Progenitor cell of endocrine pancreas (in vitro differentiated cells): ENCODE measurements at regions not wholly inside any gene's neighbourhood (a gene's known extent, or its start where the extent isn't known, plus 50 kb on each side); places are given as distances from the start of the nearest gene placed in this dataset.

ENCODE experiments used
- DNase-seq: peaks from one replicate; pipeline ENCODE4 v3.0.0; 2021; ENCODE audit warnings: low spot score; ENCODE audit not compliant: unreplicated experiment
- H3K27ac Mint-ChIP-seq: 2 replicates; pipeline ENCODE4 v1.8.0; 2021; ENCODE audit warnings: mild to moderate bottlenecking, moderate library complexity, mixed read lengths
- H3K27me3 Mint-ChIP-seq: 2 replicates; pipeline ENCODE4 v1.8.0; 2021; ENCODE audit warnings: mixed read lengths
- H3K36me3 Mint-ChIP-seq: 2 replicates; pipeline ENCODE4 v1.8.0; 2022; ENCODE audit warnings: mixed read lengths; ENCODE audit not compliant: insufficient read depth
- H3K4me1 Mint-ChIP-seq: 2 replicates; pipeline ENCODE4 v1.8.0; 2021; ENCODE audit warnings: low read depth, mixed read lengths
- H3K4me3 Mint-ChIP-seq: 2 replicates; pipeline ENCODE4 v1.8.0; 2021; ENCODE audit warnings: low read depth, mild to moderate bottlenecking, moderate library complexity, mixed read lengths
- H3K9me3 Mint-ChIP-seq: 2 replicates; pipeline ENCODE4 v1.8.0; 2021; ENCODE audit warnings: low read depth, mixed read lengths
- CTCF ChIP-seq: fragments of 200-600 bp; sonication (generic); IDR thresholded peaks from one replicate; pipeline ENCODE4 v1.5.0; 2021; ENCODE audit warnings: antibody characterized with exemption, mild to moderate bottlenecking; ENCODE audit not compliant: unreplicated experiment

- H3K4me1 Mint-ChIP-seq, result no peaks in the 10 kb centered on the region
- no peaks in the 10 kb centered on the region for H3K27me3 Mint-ChIP-seq
- no peaks in the 10 kb centered on the region for H3K36me3 Mint-ChIP-seq
- H3K4me3 Mint-ChIP-seq, result no peak overlapping the region
- no peak for DNase-seq
- H3K9me3 Mint-ChIP-seq, result no peaks in the 10 kb centered on the region
- no peak for TF ChIP-seq CTCF
- H3K27ac Mint-ChIP-seq, result no peak overlapping the region
These were observed 50.7 kb upstream of the LYVE1 start for GRCh38 chr11:10619131-10619680.

- no peak overlapping the region for H3K27ac Mint-ChIP-seq
- peaks cover 4% of the 10 kb centered on the region for H3K9me3 Mint-ChIP-seq
- DNase-seq, result no peak
- no peak for TF ChIP-seq CTCF
- H3K27me3 Mint-ChIP-seq, result no peaks in the 10 kb centered on the region
- no peak overlapping the region for H3K4me3 Mint-ChIP-seq
- peaks cover 2% of the 10 kb centered on the region for H3K36me3 Mint-ChIP-seq
- no peaks in the 10 kb centered on the region for H3K4me1 Mint-ChIP-seq
These were observed 50.0 kb upstream of the LYVE1 start for GRCh38 chr11:10618490-10618889.
